ENCODE measurements at regions not wholly inside any gene's neighbourhood (a gene's known extent, or its start where the extent isn't known, plus 50 kb on each side); places are given as distances from the start of the nearest gene placed in this dataset.

GRCh38 chr4:171636606-171637005 is 176.6 kb upstream of the GALNTL6 start:
- H3K4me3 ChIP-seq, result no peak overlapping the region
- DNase-seq (no peak), ATAC-seq (no peak)
- H3K4me1 ChIP-seq, result no peaks in the 10 kb centered on the region
- H3K9me3 ChIP-seq, result no peaks in the 10 kb centered on the region
- intact Hi-C loops (cut with DNase I; ENCODE audit: low total_unique reads) (no loop called here), in situ Hi-C loops (cut with MboI; ENCODE audit: low sequenced_read_pairs in 4 of 4) (no loop called here)
- H3K36me3 ChIP-seq, result no peaks in the 10 kb centered on the region
- H3K27ac ChIP-seq, result no peak overlapping the region
- no peaks in the 10 kb centered on the region for H3K27me3 ChIP-seq
- TF ChIP-seq, protein P1, sequence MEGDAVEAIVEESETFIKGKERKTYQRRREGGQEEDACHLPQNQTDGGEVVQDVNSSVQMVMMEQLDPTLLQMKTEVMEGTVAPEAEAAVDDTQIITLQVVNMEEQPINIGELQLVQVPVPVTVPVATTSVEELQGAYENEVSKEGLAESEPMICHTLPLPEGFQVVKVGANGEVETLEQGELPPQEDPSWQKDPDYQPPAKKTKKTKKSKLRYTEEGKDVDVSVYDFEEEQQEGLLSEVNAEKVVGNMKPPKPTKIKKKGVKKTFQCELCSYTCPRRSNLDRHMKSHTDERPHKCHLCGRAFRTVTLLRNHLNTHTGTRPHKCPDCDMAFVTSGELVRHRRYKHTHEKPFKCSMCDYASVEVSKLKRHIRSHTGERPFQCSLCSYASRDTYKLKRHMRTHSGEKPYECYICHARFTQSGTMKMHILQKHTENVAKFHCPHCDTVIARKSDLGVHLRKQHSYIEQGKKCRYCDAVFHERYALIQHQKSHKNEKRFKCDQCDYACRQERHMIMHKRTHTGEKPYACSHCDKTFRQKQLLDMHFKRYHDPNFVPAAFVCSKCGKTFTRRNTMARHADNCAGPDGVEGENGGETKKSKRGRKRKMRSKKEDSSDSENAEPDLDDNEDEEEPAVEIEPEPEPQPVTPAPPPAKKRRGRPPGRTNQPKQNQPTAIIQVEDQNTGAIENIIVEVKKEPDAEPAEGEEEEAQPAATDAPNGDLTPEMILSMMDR (IDR thresholded peaks at IDR 0.05 in 4 of 5, conservative IDR thresholded peaks at IDR 0.05 in 1 of 5), result no peak
- TF ChIP-seq POLR2A (IDR thresholded peaks at IDR 0.05), result no peak

- Histone ChIP-seq H3K9me3 (no peaks in the 10 kb centered on the region), H3K4me1 (no peaks in the 10 kb centered on the region), H3K27me3 (no peaks in the 10 kb centered on the region), H3K36me3 (no peaks in the 10 kb centered on the region), H3K27ac (no peak overlapping the region), H3K4me3 (no peak overlapping the region)
- DNase-seq (no peak), ATAC-seq (no peak)
- no peak for TF ChIP-seq POLR2A (IDR thresholded peaks at IDR 0.05)
- TF ChIP-seq, protein P1 (IDR thresholded peaks at IDR 0.05 in 4 of 5, conservative IDR thresholded peaks at IDR 0.05 in 1 of 5), result no peak
- in situ Hi-C loops (cut with MboI; ENCODE audit: low sequenced_read_pairs in 4 of 4) (no loop called here), intact Hi-C loops (cut with DNase I; ENCODE audit: low total_unique reads) (no loop called here)
Measured at GRCh38 chr4:171629737-171630136, 183.5 kb upstream of the GALNTL6 start.

DNA sequence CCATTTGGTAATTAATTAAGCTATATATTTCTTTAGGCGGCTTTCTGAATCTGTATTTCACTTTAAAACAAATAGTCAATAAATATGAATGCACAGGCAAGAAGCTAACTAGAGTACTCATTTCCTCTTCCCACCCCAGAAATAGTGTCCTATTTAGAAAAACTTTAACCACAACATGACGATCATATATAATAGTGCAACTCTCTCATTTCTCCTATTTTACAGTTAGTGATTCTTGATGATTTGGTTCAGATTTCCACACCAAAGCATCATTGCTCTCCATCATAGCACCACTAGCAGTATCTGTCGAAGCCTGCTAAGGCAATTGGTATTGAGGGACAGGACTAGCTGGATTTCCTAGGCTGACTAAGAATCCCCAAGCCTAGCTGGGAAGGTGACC is 184.0 kb upstream of the GALNTL6 start:
- DNase-seq (no peak), ATAC-seq (no peak)
- intact Hi-C loops (cut with DNase I; ENCODE audit: low total_unique reads) (no loop called here), in situ Hi-C loops (cut with MboI; ENCODE audit: low sequenced_read_pairs in 4 of 4) (no loop called here)
- H3K9me3 ChIP-seq, result no peaks in the 10 kb centered on the region
- TF ChIP-seq, protein P1 (IDR thresholded peaks at IDR 0.05 in 4 of 5, conservative IDR thresholded peaks at IDR 0.05 in 1 of 5), result no peak
- H3K27me3 ChIP-seq, result no peaks in the 10 kb centered on the region
- H3K4me3 ChIP-seq, result no peak overlapping the region
- H3K4me1 ChIP-seq, result no peaks in the 10 kb centered on the region
- H3K27ac ChIP-seq, result no peak overlapping the region
- no peaks in the 10 kb centered on the region for H3K36me3 ChIP-seq

DNA sequence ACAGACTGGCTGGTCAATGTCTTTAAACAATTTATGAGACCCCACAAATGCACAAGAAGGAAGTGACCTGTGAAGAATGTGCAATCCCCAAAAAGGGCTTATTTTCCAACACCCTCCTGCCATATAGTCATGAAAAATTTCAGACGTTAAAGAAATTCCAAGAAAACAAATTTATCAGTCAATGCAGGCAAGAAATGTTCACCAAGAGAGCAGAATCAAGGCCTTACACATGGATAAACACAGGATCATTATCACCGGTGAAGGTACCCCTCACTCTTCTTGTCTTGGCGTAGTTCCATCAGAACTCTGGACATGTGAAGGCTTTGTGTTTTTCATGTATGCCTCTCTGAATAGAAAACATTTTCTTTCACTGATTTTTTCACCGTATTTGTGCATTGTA is 186.7 kb upstream of the GALNTL6 start:
- DNase-seq, result no peak
- Histone ChIP-seq H3K36me3 (no peaks in the 10 kb centered on the region), H3K27me3 (no peaks in the 10 kb centered on the region), H3K9me3 (no peaks in the 10 kb centered on the region), H3K4me1 (no peaks in the 10 kb centered on the region), H3K27ac (no peak overlapping the region), H3K4me3 (no peak overlapping the region)
- TF ChIP-seq, protein P1 (IDR thresholded peaks at IDR 0.05 in 4 of 5, conservative IDR thresholded peaks at IDR 0.05 in 1 of 5), result no peak
- no peak for TF ChIP-seq POLR2A (IDR thresholded peaks at IDR 0.05)
- no peak for ATAC-seq
- intact Hi-C loops (cut with DNase I; ENCODE audit: low total_unique reads), result no loop called here
- in situ Hi-C loops (cut with MboI; ENCODE audit: low sequenced_read_pairs in 4 of 4), result no loop called here

GRCh38 chr4:171622729-171623128 is 190.5 kb upstream of the GALNTL6 start:
- intact Hi-C loops (cut with DNase I; ENCODE audit: low total_unique reads), result no loop called here
- Histone ChIP-seq H3K4me1 (no peaks in the 10 kb centered on the region), H3K36me3 (no peaks in the 10 kb centered on the region), H3K4me3 (no peak overlapping the region), H3K27me3 (no peaks in the 10 kb centered on the region), H3K9me3 (no peaks in the 10 kb centered on the region), H3K27ac (no peak overlapping the region)
- DNase-seq (no peak), ATAC-seq (no peak)
- in situ Hi-C loops (cut with MboI; ENCODE audit: low sequenced_read_pairs in 4 of 4), result no loop called here
- TF ChIP-seq, protein P1 (IDR thresholded peaks at IDR 0.05 in 4 of 5, conservative IDR thresholded peaks at IDR 0.05 in 1 of 5), result no peak
- no peak for TF ChIP-seq POLR2A (IDR thresholded peaks at IDR 0.05)

All from gastrocnemius medialis (tissue), 4 donors.